ENCODE measurements at regions not wholly inside any gene's neighbourhood (a gene's known extent, or its start where the extent isn't known, plus 50 kb on each side); places are given as distances from the start of the nearest gene placed in this dataset.
"Not testable (repeated sequence)": the region's sequence is repeated elsewhere in the genome, so short reads cannot be mapped to it uniquely, and the experiment has no call there.

DNA sequence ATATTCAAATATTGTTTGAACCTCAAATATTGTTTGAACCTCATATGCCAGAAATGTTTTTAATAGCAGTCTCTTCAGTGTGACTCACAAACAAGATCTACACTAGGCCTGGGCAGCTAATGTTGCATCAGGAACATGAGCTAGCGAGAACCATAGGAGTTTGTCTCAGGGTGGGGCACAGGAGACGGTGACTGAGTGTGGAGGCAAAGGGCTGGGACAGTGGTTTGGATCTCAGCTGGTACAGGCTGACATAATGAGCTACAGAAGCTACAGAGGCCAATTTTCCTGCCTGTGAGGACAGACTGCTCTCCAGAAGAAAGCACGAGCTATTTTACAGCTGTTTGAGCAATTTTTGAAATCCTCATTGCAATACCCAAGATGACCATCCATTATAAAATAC is 224.7 kb downstream of the CENPC start:
- Mint-ChIP-seq H3K4me1 (ENCODE audit: low read depth) (no peaks in the 10 kb centered on the region), H3K27ac (no peak overlapping the region), H3K4me3 (no peak overlapping the region), H3K36me3 (ENCODE audit: low read depth) (no peaks in the 10 kb centered on the region), H3K9me3 (no peaks in the 10 kb centered on the region), H3K27me3 (ENCODE audit: insufficient read depth) (no peaks in the 10 kb centered on the region; the same call in 1 of the 2 replicates)
- no peak for DNase-seq
- TF ChIP-seq, protein P1, sequence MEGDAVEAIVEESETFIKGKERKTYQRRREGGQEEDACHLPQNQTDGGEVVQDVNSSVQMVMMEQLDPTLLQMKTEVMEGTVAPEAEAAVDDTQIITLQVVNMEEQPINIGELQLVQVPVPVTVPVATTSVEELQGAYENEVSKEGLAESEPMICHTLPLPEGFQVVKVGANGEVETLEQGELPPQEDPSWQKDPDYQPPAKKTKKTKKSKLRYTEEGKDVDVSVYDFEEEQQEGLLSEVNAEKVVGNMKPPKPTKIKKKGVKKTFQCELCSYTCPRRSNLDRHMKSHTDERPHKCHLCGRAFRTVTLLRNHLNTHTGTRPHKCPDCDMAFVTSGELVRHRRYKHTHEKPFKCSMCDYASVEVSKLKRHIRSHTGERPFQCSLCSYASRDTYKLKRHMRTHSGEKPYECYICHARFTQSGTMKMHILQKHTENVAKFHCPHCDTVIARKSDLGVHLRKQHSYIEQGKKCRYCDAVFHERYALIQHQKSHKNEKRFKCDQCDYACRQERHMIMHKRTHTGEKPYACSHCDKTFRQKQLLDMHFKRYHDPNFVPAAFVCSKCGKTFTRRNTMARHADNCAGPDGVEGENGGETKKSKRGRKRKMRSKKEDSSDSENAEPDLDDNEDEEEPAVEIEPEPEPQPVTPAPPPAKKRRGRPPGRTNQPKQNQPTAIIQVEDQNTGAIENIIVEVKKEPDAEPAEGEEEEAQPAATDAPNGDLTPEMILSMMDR (IDR thresholded peaks at IDR 0.05), result no peak

DNA sequence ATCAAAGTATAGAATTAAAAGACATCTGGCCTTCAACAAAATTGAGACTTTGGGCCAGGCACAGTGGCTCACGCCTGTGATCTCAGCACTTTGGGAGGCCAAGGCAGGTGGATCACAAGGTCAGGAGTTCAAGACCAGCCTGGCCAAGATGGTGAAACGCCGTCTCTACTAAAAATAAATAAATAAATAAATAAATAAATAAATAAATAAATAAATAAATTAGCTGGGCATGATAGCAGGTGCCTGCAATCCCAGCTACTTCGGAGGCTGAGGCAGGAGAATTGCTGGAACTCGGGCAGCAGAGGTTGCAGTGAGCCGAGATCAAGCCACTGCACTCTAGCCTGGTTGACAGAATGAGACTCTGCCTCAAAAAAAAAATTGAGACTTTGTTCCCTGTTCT is 225.7 kb downstream of the CENPC start:
- not testable (repeated sequence) for H3K27ac Mint-ChIP-seq

DNA sequence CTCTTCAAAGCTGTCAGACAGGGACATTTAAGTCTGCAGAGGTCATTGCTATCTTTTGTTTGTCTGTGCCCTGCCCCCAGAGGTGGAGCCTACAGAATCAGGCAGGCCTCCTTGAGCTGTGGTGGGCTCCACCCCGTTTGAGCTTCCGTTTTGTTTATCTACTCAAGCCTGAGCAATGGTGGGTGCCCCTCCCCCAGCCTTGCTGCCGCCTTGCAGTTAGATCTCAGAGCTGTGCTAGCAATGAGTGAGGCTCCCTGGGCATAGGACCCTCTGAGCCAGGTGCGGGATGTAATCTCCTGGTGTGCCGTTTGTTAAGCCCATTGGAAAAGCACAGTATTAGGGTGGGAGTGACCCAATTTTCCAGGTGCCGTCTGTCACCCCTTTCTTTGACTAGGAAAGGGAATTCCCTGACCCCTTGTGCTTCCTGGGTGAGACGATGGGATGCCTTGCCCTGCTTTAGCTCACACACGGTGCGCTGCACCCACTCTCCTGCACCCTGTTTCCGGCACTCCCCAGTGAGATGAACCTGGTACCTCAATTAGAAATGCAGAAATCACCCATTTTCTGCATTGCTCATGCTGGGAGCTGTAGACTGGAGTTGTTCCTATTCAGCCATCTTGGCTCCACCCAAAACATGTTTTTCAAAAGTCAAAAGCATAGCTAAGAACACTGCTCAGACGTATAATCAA is 244.7 kb downstream of the CENPC start:
- not testable (repeated sequence) for H3K9me3 Mint-ChIP-seq; DNase-seq; H3K4me3 Mint-ChIP-seq; H3K4me1 Mint-ChIP-seq (ENCODE audit: low read depth); H3K27me3 Mint-ChIP-seq (ENCODE audit: insufficient read depth); H3K27ac Mint-ChIP-seq; H3K36me3 Mint-ChIP-seq (ENCODE audit: low read depth)

More for the DNA sequence above, 225.7 kb downstream of the CENPC start:
- H3K4me1 Mint-ChIP-seq (ENCODE audit: low read depth); H3K9me3 Mint-ChIP-seq; H3K4me3 Mint-ChIP-seq; H3K36me3 Mint-ChIP-seq (ENCODE audit: low read depth); DNase-seq; H3K27me3 Mint-ChIP-seq (ENCODE audit: insufficient read depth): not testable (repeated sequence)

DNA sequence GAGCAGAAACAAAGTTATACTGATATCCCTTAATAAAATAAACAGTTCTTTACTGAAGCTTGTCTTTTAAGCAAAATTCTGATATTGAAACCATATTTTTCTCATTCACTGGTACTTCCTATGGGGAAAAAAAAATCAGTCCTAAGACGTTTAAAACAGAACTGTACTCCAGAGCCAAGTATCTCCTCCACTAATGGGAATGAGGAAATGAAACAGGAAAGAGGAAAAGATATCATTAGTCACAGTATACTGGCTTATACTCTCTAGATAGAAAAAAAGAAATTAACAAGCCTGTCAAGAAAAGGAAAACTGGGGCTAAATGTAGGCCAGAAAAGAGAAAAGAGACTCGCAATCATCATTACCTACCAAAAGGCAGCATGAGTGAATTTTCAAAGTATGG is 252.7 kb downstream of the CENPC start:
- Mint-ChIP-seq H3K4me3 (no peak overlapping the region), H3K4me1 (ENCODE audit: low read depth) (no peaks in the 10 kb centered on the region), H3K36me3 (ENCODE audit: low read depth) (no peaks in the 10 kb centered on the region), H3K9me3 (peaks cover 16% of the 10 kb centered on the region), H3K27me3 (ENCODE audit: insufficient read depth) (peaks cover 1% of the 10 kb centered on the region; the same call in 1 of the 2 replicates), H3K27ac (no peak overlapping the region)
- no peak for DNase-seq
- TF ChIP-seq, protein P1 (IDR thresholded peaks at IDR 0.05), result no peak

DNA sequence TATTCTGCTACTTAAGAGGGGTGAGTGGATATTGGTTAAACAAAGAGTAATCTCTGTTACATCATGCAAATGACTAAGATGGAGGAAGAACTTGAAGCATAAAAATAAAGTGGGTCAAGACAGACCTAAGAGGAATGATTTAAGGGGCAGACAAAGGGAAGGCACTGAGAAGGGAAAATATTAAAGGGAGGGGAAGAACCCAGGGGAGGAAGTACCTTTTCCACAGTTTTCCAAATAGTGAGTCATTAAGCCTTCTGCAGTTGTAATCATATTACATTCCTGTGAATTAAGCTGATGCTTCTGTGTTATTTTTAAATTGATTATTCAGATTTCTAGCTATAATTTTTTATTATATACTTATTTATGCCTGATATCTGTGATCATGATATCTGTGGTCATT is 253.3 kb downstream of the CENPC start:
- Mint-ChIP-seq H3K4me1 (ENCODE audit: low read depth) (no peaks in the 10 kb centered on the region), H3K9me3 (peaks cover 20% of the 10 kb centered on the region), H3K27ac (no peak overlapping the region), H3K4me3 (no peak overlapping the region), H3K36me3 (ENCODE audit: low read depth) (no peaks in the 10 kb centered on the region), H3K27me3 (ENCODE audit: insufficient read depth) (no peaks in the 10 kb centered on the region)
- TF ChIP-seq, protein P1 (IDR thresholded peaks at IDR 0.05), result no peak
- DNase-seq, result no peak

DNA sequence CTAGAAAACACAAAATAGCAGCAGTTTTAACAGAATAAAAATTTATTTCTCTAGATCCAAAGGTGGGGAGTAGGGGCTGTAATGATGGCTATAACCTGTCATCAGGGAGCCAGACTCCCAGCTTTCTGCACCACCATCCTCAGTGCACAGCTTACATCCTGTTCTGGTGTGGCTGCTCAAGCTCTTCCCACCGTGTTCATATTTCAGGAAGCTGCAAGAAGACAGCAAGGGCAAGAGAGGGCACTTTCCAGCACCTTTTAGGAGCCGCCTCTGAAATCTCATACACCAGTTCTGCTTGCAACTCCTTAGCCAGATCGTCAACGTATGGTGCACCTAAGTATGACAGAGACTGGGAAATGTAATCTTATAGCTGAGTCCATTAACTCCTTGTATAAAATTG is 253.7 kb downstream of the CENPC start:
- Mint-ChIP-seq H3K4me3 (no peak overlapping the region), H3K4me1 (ENCODE audit: low read depth) (no peaks in the 10 kb centered on the region), H3K36me3 (ENCODE audit: low read depth) (no peaks in the 10 kb centered on the region), H3K27ac (no peak overlapping the region), H3K27me3 (ENCODE audit: insufficient read depth) (no peaks in the 10 kb centered on the region), H3K9me3 (peaks cover 20% of the 10 kb centered on the region)
- DNase-seq, result no peak
- TF ChIP-seq, protein P1 (IDR thresholded peaks at IDR 0.05), result no peak

DNA sequence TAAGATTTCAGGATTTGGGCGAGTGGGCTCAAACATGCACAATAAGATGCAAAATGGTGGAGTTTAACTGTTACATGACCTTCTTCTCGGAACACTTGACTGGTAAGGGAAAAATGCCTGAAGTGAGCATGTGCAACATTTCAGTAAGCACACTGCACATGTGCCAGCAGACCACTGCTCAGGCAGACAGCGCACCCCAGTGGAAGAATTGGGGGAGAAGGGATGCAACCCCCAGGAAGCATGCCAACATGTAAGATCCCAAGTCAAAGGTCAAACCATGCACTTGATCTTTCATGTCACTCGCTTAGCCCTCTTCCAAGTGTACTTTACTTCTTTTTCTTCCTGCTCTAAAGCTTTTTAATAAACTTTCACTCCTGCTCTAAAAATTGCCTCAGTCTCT is 256.3 kb downstream of the CENPC start:
- H3K27ac Mint-ChIP-seq, result no peak overlapping the region
- no peaks in the 10 kb centered on the region for H3K4me1 Mint-ChIP-seq (ENCODE audit: low read depth)
- TF ChIP-seq, protein P1 (IDR thresholded peaks at IDR 0.05), result peak; percentile 26; the same call in 1 of the 2 replicates
- no peak for DNase-seq
- H3K36me3 Mint-ChIP-seq (ENCODE audit: low read depth), result no peaks in the 10 kb centered on the region
- H3K9me3 Mint-ChIP-seq, result peaks cover 29% of the 10 kb centered on the region
- no peaks in the 10 kb centered on the region for H3K27me3 Mint-ChIP-seq (ENCODE audit: insufficient read depth)
- H3K4me3 Mint-ChIP-seq, result no peak overlapping the region
